ENCODE measurements at regions not wholly inside any gene's neighbourhood (a gene's known extent, or its start where the extent isn't known, plus 50 kb on each side); places are given as distances from the start of the nearest gene placed in this dataset.
A peak's percentile ranks its signal among the peaks of the same experiment; 100 is the strongest.

GRCh38 chr11:92667486-92668152 lies 301.8 kb upstream of the MTNR1B start:
- Histone ChIP-seq H3K14ac (ENCODE audit: insufficient read depth, low read length) (no peak overlapping the region), H3K4me2 (ENCODE audit: insufficient read depth, insufficient read length, low read length) (no peak overlapping the region), H2BK5ac (ENCODE audit: insufficient read length, low read length) (no peak overlapping the region), H2BK15ac (ENCODE audit: low read depth, low read length) (no peak overlapping the region), H2BK120ac (ENCODE audit: low read depth, low read length, poor library complexity, severe bottlenecking) (no peak overlapping the region), H3K27me3 (ENCODE audit: insufficient read depth, low read length) (no peaks in the 10 kb centered on the region), H3K27ac (ENCODE audit: insufficient read length, low read depth, low read length) (no peak overlapping the region), H3T11ph (ENCODE audit: low read length) (no peak overlapping the region), H4K5ac (ENCODE audit: insufficient read length, low read depth, low read length) (no peak overlapping the region), H2BK20ac (ENCODE audit: low read depth, low read length, poor library complexity, severe bottlenecking) (no peak overlapping the region), H3K9ac (ENCODE audit: extremely low read depth, insufficient read length, low read length) (no peak overlapping the region), H4K91ac (ENCODE audit: insufficient read length, low read depth, low read length) (no peak overlapping the region), H3K23ac (ENCODE audit: insufficient read length, low read depth, low read length) (no peak overlapping the region), H3K9me3 (ENCODE audit: control insufficient read depth, low read depth, low read length) (no peaks in the 10 kb centered on the region), H4K8ac (replicated peaks; ENCODE audit: insufficient read length, low read depth, low read length) (no peak overlapping the region), H3K4ac (ENCODE audit: low read depth, low read length) (no peak overlapping the region), H3K79me1 (ENCODE audit: insufficient read depth, low read depth, low read length, poor library complexity, severe bottlenecking) (no peaks in the 10 kb centered on the region), H3K79me2 (ENCODE audit: insufficient read depth, low read length) (no peaks in the 10 kb centered on the region), H3K4me1 (ENCODE audit: insufficient read depth, low read length) (peaks cover 4% of the 10 kb centered on the region; the same call in 1 of the 2 replicates), H2AK5ac (ENCODE audit: insufficient read length, low read length) (no peak overlapping the region), H2AFZ (ENCODE audit: low read length) (no peak overlapping the region), H3K56ac (ENCODE audit: insufficient read length, low read depth, low read length) (no peak overlapping the region), H3K23me2 (ENCODE audit: insufficient read length, low read depth, low read length, poor library complexity, severe bottlenecking) (no peaks in the 10 kb centered on the region), H2BK12ac (ENCODE audit: insufficient read length, low read depth, low read length) (no peak overlapping the region), H4K20me1 (ENCODE audit: control insufficient read depth, insufficient read depth, insufficient read length) (no peaks in the 10 kb centered on the region), H3K18ac (ENCODE audit: insufficient read length, low read depth, low read length) (no peak overlapping the region)
- TF ChIP-seq CTCF (conservative IDR thresholded peaks at IDR 0.05), result no peak
- peak overlapping the region; percentile 3 to 80 (median 38); a peak in 4 of 7 replicates for H3K27ac Mint-ChIP-seq
- no peak overlapping the region for H3K4me3 Mint-ChIP-seq
- WGBS (ENCODE audit: extremely low coverage, insufficient read length, low lambda C conversion rate), result no CpG with 5 or more reads among the region's 5 CpGs
- H3K4me1 Mint-ChIP-seq, result peaks cover 38 to 44% of the 10 kb centered on the region in 2 experiments
- no peaks in the 10 kb centered on the region for H3K9me3 Mint-ChIP-seq
- H3K27me3 Mint-ChIP-seq (ENCODE audit: low read depth), result no peaks in the 10 kb centered on the region
- DNase-seq, result peak; percentile 36
- 0 out of 7 replicates have a peak, but pooled peaks cover 0 to 2% (median 0%) of the 10 kb centered on the region in 3 experiments for H3K36me3 Mint-ChIP-seq (ENCODE audit: insufficient read depth in 1 of 3, low read depth in 3 of 3)
